Activated gamma-delta T cell treated with Interleukin-2 at 50 U/mL for 16 hours (primary cell): ENCODE measurements at regions not wholly inside any gene's neighbourhood (a gene's known extent, or its start where the extent isn't known, plus 50 kb on each side); places are given as distances from the start of the nearest gene placed in this dataset.
"Not testable (repeated sequence)": the region's sequence is repeated elsewhere in the genome, so short reads cannot be mapped to it uniquely, and the experiment has no call there.

Experiments
- DNase-seq: peaks from one replicate; pipeline ENCODE4 v3.0.0-alpha.2; 2020

DNA sequence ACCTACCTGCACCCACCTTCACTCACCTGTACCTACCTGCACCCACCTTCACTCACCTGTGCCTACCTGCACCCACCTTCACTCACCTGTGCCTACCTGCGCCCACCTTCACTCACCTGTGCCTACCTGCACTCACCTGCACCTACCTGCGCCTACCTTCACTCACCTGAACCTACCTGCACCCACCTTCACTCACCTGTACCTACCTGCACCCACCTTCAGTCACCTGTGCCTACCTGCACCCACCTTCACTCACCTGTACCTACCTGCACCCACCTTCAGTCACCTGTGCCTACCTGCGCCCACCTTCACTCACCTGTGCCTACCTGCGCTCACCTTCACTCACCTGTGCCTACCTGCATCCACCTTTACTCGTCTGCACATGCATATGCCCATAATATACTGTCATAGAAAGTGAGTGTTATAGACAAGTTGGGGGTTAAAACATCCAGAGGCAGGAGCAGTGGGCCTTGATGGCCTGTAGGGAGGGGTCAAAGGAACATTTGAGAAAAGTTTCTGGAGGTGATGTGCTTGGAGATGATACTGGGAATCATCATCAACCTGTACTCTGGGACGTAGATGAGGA is 232.9 kb upstream of the ZFP64 start:
- not testable (repeated sequence) for DNase-seq

DNA sequence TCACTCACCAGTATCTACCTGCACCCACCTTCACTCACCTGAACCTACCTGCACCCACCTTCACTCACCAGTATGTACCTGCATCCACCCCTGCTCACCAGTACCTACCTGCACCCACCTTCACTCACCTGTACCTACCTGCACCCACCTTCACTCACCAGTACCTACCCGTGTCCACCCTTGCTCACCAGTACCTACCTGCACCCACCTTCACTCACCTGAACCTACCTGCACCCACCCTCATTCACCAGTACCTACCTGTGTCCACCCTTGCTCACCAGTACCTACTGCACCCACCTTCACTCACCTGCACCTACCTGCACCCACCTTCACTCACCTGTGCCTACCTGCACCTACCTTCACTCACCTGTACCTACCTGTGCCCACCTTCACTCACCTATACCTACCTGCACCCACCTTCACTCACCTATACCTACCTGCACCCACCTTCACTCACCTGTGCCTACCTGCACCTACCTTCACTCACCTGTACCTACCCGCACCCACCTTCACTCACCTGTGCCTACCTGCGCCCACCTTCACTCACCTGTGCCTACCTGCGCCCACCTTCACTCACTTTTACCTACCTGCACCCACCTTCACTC is 232.1 kb upstream of the ZFP64 start:
- DNase-seq = not testable (repeated sequence)

GRCh38 chr20:52422574-52423336 is 231.2 kb upstream of the ZFP64 start:
- DNase-seq = no peak

- no peak for DNase-seq
Observed at GRCh38 chr20:52420805-52421204, 229.2 kb upstream of the ZFP64 start.

GRCh38 chr20:52419205-52419604 is 227.6 kb upstream of the ZFP64 start:
- no peak for DNase-seq

DNA sequence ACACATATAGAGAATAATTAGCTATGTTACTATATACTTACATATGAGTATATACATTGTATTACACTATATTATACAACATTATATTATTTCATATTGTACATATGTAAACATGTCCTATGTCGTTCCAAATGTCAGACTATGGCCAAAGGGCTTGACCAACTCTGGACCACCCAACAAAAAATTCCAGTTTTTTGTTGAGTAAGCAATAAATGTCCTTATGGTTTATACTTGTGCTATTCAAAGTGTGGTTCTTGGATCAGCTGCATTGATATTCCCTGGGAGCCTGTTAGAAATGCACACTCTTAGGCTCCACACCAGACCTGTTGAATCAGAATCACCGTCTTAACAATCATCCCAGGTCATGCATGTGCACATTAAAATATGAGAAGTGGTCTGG is 225.4 kb upstream of the ZFP64 start:
- no peak for DNase-seq

- no peak for DNase-seq
Observed at GRCh38 chr20:52411611-52412010, 220.0 kb upstream of the ZFP64 start.

- no peak for DNase-seq
Observed at GRCh38 chr20:52410731-52411234, 219.2 kb upstream of the ZFP64 start.

GRCh38 chr20:52410182-52410647 is 218.6 kb upstream of the ZFP64 start:
- peak; percentile 38 for DNase-seq

DNA sequence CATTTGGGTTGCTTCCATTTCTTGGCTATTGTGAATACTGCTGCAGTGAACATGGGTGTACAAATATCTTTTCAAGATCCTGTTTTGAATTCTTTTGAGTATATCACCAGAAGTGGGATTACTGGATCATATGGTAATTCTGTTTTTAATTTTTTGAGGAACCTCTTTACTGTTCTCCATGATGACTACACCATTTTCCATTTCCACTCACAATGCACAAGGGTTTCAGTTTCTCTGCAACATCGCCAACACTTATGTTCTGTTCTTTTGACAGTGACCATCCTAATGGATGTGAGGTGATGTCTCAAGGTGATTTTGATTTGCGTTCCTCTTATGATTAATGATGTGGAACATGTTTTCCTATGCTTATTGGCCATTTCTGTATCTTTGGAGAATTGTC is 214.4 kb upstream of the ZFP64 start:
- DNase-seq = no peak

GRCh38 chr20:52405417-52405816 is 213.8 kb upstream of the ZFP64 start:
- DNase-seq = no peak

DNA sequence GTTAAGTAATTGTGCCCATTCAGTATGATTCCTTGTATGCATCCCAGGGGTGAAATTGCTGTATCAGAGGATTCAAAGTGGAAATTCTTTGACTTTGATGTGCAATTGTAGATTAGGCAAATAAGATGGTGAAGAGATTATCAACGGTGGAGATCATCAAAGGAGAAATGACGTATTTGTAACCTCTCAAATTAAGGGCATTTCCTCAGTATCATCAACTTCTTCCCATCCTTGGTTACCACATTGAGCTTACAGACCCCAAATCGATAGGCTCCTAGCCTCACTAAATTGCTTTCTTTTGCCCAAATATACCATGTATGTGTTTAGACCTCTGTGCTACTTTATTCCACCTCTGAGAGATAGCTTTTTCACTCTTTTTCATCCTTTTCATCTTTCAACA is 213.1 kb upstream of the ZFP64 start:
- DNase-seq = no peak

- DNase-seq = no peak
Observed at GRCh38 chr20:52402950-52403349, 211.4 kb upstream of the ZFP64 start.

- DNase-seq = no peak
Observed at GRCh38 chr20:52402514-52402913, 210.9 kb upstream of the ZFP64 start.

DNA sequence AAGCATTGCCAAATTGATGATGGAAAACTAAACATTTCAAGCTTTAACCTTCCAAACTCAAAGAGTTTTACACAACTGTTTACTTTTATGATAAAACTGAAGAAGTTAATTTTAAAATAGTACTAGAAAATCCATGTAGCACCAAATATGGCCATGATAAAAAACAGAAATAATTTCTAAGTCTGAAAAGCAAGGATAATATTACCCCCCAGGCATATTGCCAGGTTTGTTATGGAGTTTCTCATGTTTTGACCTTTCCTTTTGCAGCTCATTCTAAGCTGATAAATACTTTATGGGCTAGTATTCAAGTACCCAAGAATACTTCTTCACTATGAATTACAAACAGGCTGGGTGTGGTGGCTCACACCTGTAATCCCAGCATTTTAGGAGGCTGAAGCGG is 209.9 kb upstream of the ZFP64 start:
- no peak for DNase-seq

DNA sequence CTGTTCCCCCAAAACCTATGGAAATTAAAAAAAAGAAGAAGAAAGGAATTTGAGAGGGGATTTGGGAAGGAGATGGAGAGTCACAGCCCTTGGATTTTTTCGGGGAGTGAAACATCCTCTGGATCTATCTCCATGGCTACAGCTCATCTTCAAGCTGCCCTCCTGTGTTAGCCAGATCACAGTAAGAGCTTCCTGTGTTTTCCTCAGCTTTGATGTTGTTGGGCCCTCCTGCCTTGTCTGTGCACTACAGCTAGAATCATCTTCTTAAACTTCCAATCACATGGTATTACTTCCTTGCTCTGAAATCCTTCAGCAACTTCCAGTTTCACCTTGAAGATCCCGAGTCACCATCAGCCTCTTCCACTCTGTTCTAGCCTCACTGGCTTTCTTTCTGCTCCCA is 207.8 kb upstream of the ZFP64 start:
- DNase-seq = no peak

- no peak for DNase-seq
Observed at GRCh38 chr20:52389606-52390005, 198.0 kb upstream of the ZFP64 start.

DNA sequence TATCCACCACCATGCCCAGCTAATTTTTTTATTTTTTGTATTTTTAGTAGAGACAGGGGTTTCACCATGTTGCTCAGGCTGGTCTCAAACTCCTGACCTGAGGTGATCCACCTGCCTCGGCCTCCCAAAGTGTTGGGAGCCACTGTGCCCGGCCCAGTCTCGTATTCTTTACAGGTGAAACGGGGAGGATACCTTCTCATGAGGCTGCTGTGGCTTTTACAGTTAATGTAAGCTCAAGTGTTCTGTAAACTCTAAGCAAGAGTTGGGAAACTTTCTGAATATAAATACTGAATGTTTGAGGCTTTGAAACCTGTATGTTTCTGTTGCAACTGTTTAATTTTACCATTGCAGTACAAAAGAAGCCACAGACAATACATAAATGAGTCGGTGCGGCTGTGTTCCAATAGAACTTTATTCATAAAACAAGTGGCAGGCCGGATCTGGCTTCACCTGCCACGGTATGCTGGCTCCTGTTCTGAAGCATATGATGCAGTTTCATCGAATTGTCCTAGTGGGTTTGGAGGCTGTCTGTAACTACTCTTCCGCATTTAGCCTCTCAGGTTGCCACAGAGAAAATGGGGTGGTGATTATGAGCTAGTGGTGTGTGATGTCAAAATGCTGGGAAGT is 192.5 kb upstream of the ZFP64 start:
- no peak for DNase-seq

DNA sequence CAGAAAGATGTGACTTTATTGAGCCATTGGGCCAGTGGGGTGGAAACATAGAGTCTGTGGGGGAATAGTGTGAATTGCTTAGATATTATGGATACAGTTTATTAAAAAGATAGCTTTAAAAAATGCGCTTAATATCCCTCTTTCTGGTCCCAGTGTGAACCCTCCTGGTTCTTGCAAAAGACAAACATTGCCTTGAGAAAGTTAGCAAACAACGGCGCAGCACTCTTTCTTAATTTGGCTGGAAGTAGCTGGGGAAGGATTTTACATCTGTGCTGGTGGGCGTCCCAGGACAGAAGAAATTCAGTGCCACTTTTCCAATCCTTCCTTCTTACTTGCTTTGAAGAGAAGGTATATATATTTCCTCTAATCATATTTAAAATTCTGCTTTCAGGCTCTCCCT is 191.4 kb upstream of the ZFP64 start:
- no peak for DNase-seq

GRCh38 chr20:52379723-52380336 is 188.3 kb upstream of the ZFP64 start:
- DNase-seq = peak; percentile 21

DNA sequence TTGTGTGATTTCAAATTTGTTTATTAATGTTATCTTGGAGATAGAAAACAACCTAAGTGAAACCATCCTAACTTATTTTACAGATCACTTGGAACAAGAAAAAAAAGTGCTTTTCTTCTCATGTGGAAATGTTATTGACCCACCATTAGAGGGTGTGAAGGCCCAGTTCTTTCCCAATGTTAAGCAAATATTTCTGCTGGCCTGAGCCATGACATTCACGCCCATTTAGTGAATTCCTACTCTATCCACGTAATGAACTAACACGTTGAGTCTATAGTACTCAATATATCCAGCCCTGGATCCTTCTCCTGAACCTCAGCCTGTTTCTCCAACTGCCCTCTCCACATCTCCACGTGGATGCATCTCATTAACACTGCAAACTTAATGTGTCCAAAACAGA is 180.6 kb upstream of the ZFP64 start:
- DNase-seq = no peak

- no peak for DNase-seq
Observed at GRCh38 chr20:52365688-52366087, 174.1 kb upstream of the ZFP64 start.

- no peak for DNase-seq
Observed at GRCh38 chr20:52364405-52364804, 172.8 kb upstream of the ZFP64 start.
